HG03060 (cell line): ENCODE measurements at regions not wholly inside any gene's neighbourhood (a gene's known extent, or its start where the extent isn't known, plus 50 kb on each side); places are given as distances from the start of the nearest gene placed in this dataset.

ENCODE experiments used
- ATAC-seq: cut with Tn5 transposase; IDR thresholded peaks from one replicate; pipeline ENCODE4 v1.9.1; 2021; ENCODE audit warnings: low read depth, moderate number of reproducible peaks; ENCODE audit not compliant: unreplicated experiment

DNA sequence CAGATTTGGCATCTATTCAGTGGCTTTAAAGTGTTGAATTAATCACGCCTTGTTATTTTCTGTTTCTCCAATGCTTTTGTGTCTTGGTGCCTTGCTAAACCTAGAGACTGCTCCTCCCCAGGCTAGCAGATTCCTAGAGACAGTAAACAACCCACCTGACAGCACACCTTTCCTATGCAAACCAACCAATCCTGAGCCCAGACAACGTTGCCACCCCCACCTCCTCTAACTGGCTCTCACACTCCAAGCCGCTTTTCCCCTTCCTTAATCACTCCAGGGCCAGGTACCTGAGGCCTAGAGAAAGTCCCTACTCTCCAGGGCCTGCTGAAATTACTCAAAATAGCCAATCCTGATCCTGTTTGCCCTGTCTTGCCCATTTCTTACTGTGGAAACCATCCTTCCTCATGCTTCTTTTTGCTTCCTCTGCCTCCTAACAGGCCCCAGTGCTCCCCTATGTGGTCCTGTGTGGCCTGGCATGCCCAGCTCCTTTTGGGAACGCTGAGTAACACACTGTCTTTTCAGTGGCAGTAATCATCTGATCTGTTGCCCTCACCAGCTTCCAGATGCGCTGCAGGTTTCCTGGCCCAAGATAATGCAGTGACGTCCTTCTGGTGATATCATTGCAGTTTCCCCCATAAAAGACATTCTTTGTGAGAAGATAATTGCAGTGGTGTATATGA, 53.4 kb downstream of the GAS1 start:
- no peak for ATAC-seq

- ATAC-seq: no peak
Observed at GRCh38 chr9:86892576-86892975, 54.7 kb downstream of the GAS1 start.

- no peak for ATAC-seq
Observed at GRCh38 chr9:86891886-86892437, 55.3 kb downstream of the GAS1 start.

DNA sequence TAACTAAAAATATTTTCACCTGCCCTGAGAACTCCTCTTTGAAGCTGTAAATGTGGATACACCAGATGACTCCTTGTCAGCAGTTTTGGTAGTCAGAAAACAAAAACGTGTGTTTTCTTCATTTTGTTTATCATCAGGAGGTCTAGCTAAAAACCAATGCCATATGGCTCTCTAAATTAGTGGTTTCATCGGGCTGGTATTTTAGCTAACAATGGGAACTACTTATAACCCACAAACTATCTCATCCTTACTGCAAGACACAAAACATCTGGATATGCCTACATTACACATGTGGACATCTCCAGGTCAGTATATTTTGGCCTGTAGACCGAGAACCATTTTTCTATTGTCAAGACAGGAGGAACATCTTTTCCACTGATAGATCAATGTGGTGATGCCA, 56.2 kb downstream of the GAS1 start:
- ATAC-seq: no peak

DNA sequence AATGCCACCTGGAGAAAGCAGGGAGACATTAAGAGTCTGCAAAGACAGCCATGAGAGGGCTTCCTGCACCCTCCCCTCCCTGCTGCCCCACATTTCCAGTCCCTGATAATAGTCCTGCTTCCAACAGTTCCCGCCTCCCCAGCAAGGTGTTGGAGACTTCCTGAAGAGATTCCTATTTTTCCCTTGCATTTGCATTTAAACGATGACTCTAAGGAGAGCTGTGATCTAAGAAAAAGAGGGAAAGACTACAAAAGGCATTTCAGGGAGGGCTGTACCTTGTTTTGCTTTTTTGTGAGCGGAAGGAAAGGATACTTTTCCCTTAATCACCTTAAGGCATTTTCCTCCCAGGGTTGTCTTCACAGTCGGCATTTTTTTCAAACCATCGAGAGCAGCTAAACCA, 62.1 kb downstream of the GAS1 start:
- ATAC-seq: no peak

GRCh38 chr9:86876621-86877196, 70.6 kb downstream of the GAS1 start:
- no peak for ATAC-seq

GRCh38 chr9:86868616-86869015, 78.7 kb downstream of the GAS1 start:
- ATAC-seq: no peak

DNA sequence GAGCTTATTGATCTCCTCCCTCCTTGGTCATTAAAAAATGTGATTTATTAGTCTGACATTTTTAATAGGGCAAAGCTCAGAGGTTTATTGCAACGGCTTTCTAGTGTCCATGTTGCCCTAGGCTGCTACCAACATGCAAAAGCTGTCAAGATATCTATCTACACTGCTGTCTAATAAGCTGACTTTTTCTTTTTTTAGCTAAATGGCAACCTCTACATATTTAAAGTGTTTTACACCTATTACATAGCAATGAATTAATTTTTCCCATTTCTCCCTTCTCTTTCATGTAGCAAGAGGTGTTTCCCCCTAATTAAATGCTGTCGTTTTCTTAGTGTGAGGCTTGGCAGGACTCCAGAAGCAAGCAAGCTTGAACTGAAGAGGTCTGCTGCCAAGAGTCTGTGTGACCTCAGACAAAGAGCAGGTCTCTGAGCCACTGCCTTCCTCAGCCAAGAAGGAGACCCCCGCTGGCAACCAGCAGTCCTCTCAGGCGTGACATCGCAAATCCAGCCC, 79.4 kb downstream of the GAS1 start:
- ATAC-seq: no peak

- ATAC-seq: no peak
Observed at GRCh38 chr9:86865952-86866351, 81.4 kb downstream of the GAS1 start.

DNA sequence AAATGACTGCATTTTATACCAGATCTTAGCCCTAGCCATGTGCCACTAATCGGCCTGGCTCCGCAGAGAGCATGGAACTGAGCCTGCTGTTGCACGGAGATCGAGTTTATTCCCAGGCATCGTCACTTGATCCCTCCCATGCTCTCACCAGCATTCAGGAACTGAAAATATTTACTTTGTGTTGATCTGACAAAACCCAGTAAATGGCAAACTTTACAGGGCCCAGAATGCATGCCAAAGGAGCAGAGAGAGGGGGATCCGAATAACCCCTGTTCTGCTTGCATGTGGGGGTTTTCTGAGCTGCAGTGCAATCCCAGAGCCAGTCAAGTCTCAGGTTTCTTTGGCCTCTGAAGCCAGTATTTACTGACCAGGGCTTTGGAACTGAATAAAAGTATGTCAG, 87.3 kb downstream of the GAS1 start:
- no peak for ATAC-seq

DNA sequence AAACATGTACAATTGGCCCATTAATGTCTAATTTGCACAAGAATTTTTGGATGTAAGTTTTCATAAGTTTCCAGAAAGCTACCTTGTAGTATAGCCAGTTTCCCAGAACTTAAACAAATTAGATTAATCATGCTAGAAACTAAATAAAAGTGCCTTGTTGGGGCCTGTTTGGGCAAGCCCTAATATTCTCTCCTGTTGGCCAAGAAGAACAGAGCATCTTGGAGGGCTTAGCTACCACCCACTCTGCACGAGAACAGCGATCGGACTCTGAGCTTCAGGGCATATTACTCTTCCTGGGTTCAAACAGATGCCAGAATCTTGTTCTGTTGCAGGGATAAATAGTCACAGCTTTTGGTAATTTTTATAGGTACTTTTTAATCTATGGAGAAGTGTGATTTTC, 88.2 kb downstream of the GAS1 start:
- no peak for ATAC-seq

DNA sequence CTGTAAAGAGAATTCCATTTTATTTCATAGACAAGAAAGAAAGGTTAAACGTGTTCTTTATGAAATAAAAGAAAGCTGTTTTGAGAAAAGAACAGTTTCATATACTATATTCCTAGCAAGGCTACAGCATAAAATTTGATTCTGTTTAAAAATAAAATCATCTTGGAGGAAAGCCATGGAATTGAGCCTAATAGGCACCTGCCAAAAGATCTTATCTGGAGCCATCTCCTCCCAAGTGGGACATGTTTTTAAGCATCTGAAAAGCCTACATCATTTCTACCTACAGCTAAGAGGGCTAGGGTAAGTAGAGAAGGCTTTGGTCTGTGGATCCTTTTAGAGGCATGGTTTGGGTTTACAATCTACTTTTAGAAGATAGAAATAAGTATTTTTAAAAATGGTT, 89.3 kb downstream of the GAS1 start:
- no peak for ATAC-seq

DNA sequence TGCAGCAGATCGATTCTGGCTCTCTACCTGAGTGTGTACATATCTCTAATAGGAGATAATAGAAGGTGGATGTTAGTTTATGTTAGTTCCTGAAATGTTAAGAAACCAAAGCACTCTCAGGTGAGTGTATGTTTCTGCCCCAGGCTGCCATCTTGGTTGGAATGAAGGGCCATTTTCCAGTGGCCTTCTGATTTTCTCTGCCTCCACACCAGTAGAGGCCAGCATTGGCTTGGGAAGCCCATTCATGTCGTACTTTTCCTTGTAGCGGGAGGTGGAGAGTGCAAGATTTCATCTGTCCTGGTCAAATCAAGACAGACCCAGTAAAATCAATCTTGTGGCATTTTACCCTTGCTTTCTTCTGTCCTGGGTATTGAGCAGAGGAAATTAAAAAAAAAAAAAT, 91.0 kb downstream of the GAS1 start:
- no peak for ATAC-seq

DNA sequence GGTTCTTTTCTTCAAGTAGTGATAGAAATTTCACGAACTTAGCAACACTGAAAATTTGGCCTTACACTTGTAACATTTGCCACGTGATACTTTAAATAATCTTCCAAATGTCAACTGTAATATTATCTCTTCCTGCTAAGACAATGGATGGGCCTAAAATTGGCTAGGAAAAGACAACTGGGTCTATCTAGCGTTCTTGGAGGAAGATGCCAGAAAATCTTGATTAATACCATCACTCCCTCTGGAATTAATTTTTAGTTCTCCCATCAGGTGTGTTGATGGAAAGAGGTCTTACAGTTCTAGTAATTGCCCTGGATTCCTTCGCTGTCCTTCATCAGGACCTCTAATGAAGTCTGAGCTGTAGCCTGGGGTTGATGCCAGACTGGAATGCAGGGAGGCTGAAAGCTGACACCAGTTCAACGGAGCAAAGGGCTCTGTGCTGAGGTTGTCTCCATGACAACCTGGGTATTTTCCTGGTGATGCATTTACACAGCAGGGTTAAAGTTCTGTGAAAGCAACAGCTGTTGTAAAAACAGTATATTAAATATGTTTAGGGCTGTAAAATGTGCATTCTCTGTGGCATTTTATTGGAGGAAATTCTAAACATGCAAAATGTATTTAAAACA, 92.3 kb downstream of the GAS1 start:
- no peak for ATAC-seq

DNA sequence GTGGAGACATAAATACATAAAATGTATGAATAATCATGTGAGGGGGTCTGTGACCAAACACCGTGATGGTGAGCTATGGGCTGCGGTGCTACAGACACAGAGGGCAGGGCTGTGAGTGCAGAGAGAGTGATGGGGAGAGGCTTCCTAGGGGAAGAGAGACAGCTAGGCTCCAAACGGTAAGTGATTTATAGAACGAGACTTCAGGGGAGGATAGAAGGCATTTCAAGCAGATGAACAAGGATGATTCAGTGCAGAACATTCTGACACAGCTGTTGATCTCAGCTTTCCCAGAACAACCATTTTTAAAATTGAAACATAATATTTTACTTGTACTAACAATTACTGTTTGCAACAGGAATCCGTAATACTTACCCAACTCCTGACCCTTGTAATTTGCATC, 100.7 kb downstream of the GAS1 start:
- ATAC-seq: no peak

GRCh38 chr9:86843206-86843605, 104.1 kb downstream of the GAS1 start:
- no peak for ATAC-seq

DNA sequence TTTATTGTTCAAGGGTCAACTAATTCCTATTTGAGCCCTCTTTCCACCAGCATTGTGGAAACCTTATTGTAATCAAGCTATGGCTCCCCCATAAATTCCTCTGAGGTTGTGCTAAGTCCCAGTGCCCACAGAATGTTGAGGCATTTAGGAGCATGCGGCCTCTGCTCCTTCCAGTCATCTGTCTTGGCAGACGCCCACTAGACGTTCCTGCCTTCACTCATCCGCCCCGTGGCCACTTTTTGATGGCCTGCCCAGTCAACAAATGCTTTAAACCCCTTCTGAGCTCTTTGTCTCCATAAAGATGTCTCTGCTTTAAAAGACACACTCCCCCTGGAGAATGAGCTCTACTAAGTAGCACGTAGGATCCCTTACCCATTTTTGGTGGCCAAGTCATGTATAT, 104.7 kb downstream of the GAS1 start:
- ATAC-seq: no peak

- ATAC-seq: no peak
Observed at GRCh38 chr9:86839522-86839921, 107.8 kb downstream of the GAS1 start.

DNA sequence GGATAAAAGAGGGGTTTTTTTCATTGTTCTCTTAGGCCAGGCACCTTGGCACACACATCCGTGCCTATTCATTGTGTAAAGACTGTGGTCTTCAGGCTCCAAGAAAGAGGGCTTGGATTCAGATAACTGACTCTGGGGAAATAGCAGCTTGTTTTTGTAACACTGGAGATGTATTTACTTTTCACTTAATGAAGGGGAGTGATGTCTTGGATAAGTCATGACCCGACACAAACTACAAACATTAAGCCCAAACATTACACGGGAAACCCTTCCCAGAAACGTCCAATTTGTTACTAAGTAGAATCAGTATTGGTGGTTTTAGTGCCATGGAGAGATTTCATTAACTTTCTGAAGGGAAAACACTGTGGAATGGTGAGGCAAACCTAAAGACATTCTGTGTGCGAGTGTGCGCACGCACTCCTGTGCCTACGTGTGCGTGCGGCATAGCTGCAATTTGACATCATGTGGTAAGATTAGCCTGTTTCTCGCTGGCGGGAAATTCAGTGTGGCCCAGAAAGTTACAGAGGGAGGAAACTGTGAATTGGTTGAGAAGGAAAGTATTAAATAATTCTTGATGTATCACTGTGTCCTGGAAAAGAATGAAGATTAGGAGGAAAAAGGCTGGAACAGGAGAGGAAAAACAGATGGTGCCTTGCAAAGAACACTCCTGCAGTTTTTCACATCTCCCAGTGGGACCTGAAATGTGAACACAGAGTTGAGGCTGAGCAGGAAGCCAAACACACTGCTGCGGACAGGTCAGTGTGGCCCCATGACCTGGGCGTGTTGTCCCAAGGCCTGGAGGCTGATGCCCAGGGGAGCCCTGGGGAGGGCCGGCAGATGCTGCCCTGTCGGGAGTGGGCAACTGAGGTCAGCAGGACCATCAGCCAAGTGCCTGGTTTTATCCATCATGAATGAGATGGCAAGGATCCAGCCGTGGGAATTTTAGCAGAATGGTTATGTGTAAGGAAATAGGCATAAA, 108.5 kb downstream of the GAS1 start:
- ATAC-seq: no peak

- no peak for ATAC-seq
Observed at GRCh38 chr9:86837345-86837744, 110.0 kb downstream of the GAS1 start.

DNA sequence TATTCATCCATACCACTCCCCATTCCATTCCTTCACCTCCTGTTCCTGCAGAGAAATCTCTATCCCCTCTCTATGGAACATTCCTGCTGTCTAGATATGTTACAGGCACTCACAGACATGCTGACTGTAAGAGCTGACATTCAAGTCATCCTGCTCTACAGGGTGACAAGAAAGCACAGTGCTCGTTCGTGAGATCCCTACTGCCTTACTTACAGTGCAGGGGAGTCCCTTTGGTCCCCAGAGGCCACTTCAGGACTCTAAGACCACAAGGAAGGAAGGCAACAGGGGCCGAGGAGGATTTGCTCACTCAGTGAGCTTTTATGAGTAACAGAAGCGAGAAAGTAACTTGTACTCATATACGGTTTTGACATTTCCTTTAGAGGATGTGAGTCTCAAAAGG, 110.5 kb downstream of the GAS1 start:
- ATAC-seq: peak; percentile 58
